RKO (cell line): ENCODE measurements at regions not wholly inside any gene's neighbourhood (a gene's known extent, or its start where the extent isn't known, plus 50 kb on each side); places are given as distances from the start of the nearest gene placed in this dataset.
"Not testable (repeated sequence)": the region's sequence is repeated elsewhere in the genome, so short reads cannot be mapped to it uniquely, and the experiment has no call there.

Experiments used
- DNase-seq: peaks from one replicate; pipeline ENCODE4 v3.0.0-alpha.2; 2016; ENCODE audit warnings: low spot score

GRCh38 chr4:143819029-143819428 lies 86.3 kb downstream of the GYPE start:
- no peak for DNase-seq

DNA sequence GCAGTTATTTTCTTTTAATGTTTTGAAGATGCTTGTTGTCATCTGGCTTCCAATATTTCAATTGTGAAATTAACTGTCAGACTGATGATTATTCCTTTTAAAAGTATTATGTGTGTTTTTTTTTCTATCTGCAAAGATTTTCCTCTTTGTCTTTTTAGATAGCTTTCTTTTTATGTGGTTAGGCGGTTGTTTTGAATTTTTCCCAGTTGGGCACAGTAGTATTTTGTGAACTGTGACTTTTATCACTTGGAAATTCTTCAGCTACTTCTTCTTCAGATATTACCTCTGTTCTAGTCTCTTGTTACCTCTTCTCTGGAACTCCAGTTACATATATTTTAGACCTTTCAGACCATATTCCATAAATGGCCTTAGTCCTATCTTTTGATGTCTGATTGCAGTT lies 87.5 kb downstream of the GYPE start:
- not testable (repeated sequence) for DNase-seq

DNA sequence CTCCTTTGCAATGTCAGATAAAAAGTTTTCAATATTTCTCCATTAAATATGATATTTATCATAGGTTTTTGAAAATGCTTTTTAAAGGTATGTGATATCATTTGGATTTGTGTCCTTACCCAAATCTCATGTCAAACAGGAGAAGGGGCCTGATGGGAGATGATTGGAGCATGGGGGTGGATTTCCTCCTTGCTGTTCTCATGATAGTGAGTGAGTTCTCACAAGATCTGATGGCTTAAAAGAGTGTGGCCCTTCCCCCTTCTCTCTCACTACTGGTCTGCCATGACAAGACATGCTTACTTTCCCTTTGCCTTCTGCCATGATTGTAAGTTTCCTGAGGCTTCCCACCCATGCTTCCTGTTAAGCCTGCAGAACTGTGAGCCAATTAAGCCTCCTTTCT lies 90.0 kb downstream of the GYPE start:
- not testable (repeated sequence) for DNase-seq

DNA sequence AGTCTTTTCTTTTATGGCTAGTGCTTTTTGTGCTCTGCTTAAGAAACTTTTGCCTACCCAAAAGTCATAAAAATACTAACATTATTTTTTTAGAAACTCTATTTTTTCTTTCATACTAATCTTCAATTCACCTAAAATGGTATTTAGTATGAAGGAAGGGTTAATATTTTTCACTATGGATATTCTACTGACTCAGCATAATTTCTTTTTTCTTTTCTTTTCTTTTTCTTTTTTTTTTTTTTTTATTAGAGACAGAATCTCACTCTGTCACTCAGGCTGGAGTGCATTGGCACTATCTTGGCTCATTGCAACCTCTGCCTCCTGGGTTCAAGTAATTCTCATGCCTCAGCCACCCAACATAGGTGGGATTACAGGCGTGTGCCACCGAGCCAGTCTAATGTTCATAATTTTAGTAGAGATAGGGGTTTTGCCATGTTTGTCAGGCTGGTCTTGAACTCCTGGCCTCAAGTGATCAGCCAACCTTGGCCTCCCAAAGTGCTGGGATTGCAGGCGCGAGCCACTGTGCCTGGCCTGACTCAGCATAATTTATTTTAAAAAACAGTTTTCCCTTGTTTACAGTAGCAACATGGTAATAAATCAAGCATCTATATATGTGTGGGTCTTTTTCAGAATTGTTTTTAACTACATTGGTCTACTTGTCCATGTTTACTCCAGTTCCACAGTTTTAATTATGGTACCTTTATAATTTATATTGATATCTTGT lies 91.8 kb downstream of the GYPE start:
- DNase-seq = not testable (repeated sequence)

DNA sequence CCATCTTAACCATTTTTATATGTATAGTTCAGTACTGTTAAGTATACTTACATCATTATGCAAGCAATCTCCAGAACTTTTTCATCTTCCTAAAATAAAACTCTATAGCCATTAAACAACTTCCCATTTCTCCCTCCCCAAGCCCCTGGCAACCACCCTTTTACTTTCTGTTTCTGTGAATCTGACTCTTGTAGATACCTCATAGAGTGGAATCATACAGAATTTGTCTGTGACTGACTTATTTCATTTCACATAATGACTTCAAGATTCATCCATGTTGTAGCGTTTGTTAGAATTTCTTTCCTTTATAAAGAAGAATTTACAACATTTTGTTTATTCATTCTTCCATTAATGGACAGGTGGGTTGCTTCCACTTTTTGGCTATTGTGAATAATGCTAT lies 91.2 kb upstream of the FREM3 start:
- DNase-seq = not testable (repeated sequence)

GRCh38 chr4:143790425-143790824 lies 90.0 kb upstream of the FREM3 start:
- DNase-seq = not testable (repeated sequence)

- DNase-seq = not testable (repeated sequence)
Measured at GRCh38 chr4:143789618-143790017, 89.1 kb upstream of the FREM3 start.

DNA sequence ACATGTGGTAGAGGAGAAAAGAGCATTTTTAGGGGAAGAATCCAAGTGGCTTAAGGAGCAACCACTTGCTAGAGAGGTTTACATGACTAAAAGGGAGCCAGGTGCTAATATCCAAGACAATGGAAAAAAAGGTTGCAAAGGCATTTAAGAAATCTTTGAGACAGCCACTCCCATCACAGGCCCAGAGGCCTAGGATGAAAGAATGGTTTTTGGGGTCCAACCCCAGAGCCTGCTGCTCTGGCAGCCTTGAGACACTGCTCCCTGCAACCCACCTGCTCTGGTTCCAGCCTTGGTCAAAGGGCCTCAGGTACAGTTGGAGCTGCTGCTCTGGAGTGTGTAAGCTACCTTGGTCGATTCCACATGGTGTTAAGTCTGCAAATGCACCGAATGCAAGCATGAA lies 84.1 kb upstream of the FREM3 start:
- DNase-seq = no peak

- DNase-seq = no peak
Measured at GRCh38 chr4:143782521-143782920, 82.0 kb upstream of the FREM3 start.

DNA sequence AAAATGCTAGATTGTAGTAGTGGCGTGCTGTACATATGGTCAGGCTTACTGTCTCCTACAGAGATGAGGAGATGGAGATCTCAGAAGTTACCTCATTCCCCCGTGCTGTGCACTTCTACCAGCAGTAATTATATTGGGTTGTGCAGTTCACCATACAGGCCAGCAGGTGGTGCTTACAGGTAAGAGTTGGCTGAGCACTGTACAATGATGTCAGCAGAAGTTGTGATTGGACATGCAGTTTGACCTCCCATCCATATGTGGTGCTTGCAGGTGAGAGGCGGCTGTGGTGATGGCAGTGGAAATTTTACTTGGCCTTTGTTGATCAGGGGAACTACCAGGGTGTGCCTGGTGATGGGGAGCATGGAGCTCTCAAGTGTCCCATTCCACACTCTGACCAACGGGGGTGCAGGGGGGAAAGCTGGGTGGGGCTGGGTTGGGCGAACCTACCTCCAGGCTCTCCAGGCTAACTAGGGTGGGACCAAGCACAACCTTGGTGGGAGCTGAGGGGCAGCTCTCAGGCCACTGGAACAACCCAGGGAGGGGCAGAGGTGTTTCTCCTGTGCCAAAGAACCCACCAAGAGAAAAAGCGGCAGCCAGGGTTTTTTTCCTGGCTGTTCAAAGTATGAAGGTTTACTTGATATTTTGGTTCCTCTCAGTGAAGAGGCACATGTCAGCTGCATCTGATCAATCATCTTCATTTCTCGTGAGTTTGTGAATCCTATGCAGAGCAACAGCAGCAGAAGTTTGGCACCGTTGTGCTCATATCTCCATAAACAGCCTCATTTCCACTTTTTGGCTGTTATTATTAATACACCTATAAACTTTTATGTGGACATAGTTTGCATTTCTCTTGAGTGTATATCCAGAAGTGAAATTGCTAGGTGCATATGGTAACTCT lies 73.8 kb upstream of the FREM3 start:
- peak; percentile 79 for DNase-seq

GRCh38 chr4:143771269-143771668 lies 70.8 kb upstream of the FREM3 start:
- no peak for DNase-seq

DNA sequence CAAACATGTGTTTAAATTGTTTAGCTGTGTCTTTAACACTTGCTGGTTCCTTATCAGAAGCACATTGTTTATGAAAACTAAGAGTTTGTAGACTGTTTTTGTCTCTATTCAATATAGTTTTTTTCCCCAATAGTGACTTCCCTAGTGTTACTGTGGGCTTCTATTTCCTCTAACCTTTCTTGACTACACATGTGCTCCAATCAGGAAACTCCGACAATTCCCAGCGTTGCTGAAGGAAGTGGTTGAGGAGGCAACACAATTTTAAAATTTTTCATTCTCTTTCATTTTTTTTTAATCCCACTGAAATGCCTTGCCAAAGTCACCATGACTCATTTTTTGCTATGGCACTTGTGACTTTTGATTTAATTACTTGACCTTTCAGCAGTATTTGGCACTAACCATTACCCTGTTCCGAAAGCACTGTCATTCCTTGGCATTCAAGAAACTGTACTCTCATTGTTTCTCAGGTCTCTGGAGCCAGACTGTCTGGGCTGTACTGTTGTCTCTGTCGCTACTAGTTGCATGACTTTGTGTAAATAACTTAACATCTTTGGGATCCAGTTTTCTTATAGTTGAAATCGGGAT lies 67.6 kb upstream of the FREM3 start:
- DNase-seq = no peak

DNA sequence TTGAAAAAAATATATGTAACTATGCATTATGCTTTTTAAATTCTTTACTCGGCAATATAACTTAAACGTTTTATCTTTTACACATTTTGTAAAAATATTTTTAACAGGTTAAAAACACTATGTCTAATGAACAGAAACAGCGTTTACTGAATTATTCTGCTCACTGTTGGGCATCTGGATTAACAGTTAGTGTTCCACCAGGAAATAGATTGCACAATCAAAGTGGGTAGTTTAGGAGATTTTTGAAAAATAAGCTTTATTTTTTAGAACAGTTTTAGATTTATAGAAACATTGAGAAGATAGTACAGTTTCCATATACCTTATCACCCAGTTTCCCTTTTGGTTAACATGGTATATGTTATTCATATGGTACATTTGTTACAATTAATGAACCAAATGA lies 63.1 kb upstream of the FREM3 start:
- DNase-seq = no peak

DNA sequence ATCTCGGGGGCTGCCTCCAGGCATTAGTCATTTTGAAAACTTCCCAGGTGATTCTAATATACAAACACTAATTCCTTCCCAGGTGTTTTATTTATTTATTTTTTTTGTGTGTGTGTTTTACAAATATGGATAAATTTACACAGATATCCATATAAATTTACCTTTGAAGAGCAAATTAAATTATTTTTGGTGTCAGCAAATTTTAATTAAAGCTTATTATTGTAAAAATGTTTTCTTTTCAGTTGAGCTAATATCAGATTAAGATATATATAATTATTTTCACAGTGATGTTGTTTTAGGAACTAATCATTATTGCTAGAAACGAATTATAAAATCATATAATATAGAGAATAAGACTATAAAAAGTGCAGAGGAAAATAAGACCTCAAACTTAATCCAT lies 62.0 kb upstream of the FREM3 start:
- no peak for DNase-seq
